Omental fat pad (tissue), 3 donors: ENCODE measurements at regions not wholly inside any gene's neighbourhood (a gene's known extent, or its start where the extent isn't known, plus 50 kb on each side); places are given as distances from the start of the nearest gene placed in this dataset.
"Not testable (repeated sequence)": the region's sequence is repeated elsewhere in the genome, so short reads cannot be mapped to it uniquely, and the experiment has no call there.

Experiments
- ATAC-seq: fragments of 150-250 bp; one replicate; pipeline ENCODE4 v1.9.1; 2016; ENCODE audit warnings: mild to moderate bottlenecking, moderate library complexity; ENCODE audit not compliant: low FRiP score
- DNase-seq: peaks from one replicate; pipeline ENCODE4 v3.0.0-alpha.2; 2019; ENCODE audit warnings: low spot score
- CTCF ChIP-seq, 3 donors: fragments of 450-650 bp; IDR thresholded peaks; one replicate each; pipeline ENCODE4 v1.5.1; 2016 to 2017; ENCODE audit warnings: antibody characterized with exemption in 3 of 3, mild to moderate bottlenecking in 3 of 3, moderate library complexity in 2 of 3

- DNase-seq (no peak), ATAC-seq (no peak)
- no peak for TF ChIP-seq CTCF (IDR thresholded peaks at IDR 0.05)
These were observed 323.6 kb downstream of the HGF start for GRCh38 chr7:81446212-81446611.

GRCh38 chr7:81445462-81445861, 324.4 kb downstream of the HGF start:
- ATAC-seq (no peak), DNase-seq (no peak)
- no peak for TF ChIP-seq CTCF (IDR thresholded peaks at IDR 0.05)

- no peak for DNase-seq
- no peak for ATAC-seq
- no peak for TF ChIP-seq CTCF (IDR thresholded peaks at IDR 0.05)
These were observed 328.1 kb downstream of the HGF start for GRCh38 chr7:81441750-81442149.

- TF ChIP-seq CTCF (IDR thresholded peaks at IDR 0.05), result no peak
- no peak for ATAC-seq
- no peak for DNase-seq
These were observed 330.3 kb downstream of the HGF start for GRCh38 chr7:81439591-81439990.

- not testable (repeated sequence) for ATAC-seq, DNase-seq
These were observed 332.7 kb downstream of the HGF start for GRCh38 chr7:81437160-81437559.

GRCh38 chr7:81433692-81434331, 336.0 kb downstream of the HGF start:
- DNase-seq (no peak), ATAC-seq (no peak)
- TF ChIP-seq CTCF (IDR thresholded peaks at IDR 0.05), result no peak

- DNase-seq, result no peak
- TF ChIP-seq CTCF (IDR thresholded peaks at IDR 0.05), result no peak
- no peak for ATAC-seq
These were observed 336.6 kb downstream of the HGF start for GRCh38 chr7:81433206-81433605.

- DNase-seq (no peak), ATAC-seq (no peak)
- TF ChIP-seq CTCF (IDR thresholded peaks at IDR 0.05), result no peak
These were observed 339.1 kb downstream of the HGF start for GRCh38 chr7:81430761-81431160.
